Right atrium auricular region (tissue), 2 donors: ENCODE measurements at regions not wholly inside any gene's neighbourhood (a gene's known extent, or its start where the extent isn't known, plus 50 kb on each side); places are given as distances from the start of the nearest gene placed in this dataset.
"Not testable (repeated sequence)": the region's sequence is repeated elsewhere in the genome, so short reads cannot be mapped to it uniquely, and the experiment has no call there.

ENCODE experiments used
- DNase-seq: peaks from one replicate; pipeline ENCODE4 v3.0.0-alpha.2; 2019; ENCODE audit warnings: low spot score
- H3K27ac ChIP-seq, 2 donors: fragments of 200-600 bp; sonication (generic); 1 replicate in 1 of 2; 2 replicates in 1 of 2; pipeline ENCODE4 v1.5.1; 2016 to 2019
- H3K27me3 ChIP-seq, 2 donors: fragments of 200-600 bp; sonication (generic); one replicate each; pipeline versions ENCODE4 v1.5.1 to v1.6.0; 2017 to 2019
- H3K36me3 ChIP-seq: fragments of 200-600 bp; sonication (generic); one replicate; pipeline ENCODE4 v1.5.1; 2016
- H3K4me1 ChIP-seq, 2 donors: fragments of 200-600 bp; sonication (generic); one replicate each; pipeline versions ENCODE4 v1.5.1 to v1.6.0; 2017 to 2019
- H3K4me3 ChIP-seq, 2 donors: fragments of 200-600 bp; sonication (generic); 1 replicate in 1 of 2; 2 replicates in 1 of 2; pipeline ENCODE4 v1.5.1; 2017 to 2019; ENCODE audit warnings: mild to moderate bottlenecking in 1 of 2, moderate library complexity in 1 of 2
- H3K9me3 ChIP-seq, 2 donors: fragments of 200-600 bp; sonication (generic); one replicate each; pipeline ENCODE4 v1.5.1; 2019
- CTCF ChIP-seq, 2 donors: fragments of 200-600 bp; sonication (generic); IDR thresholded peaks; one replicate each; pipeline ENCODE4 v1.5.1; 2019; ENCODE audit warnings: antibody characterized with exemption in 2 of 2

- no peak for TF ChIP-seq CTCF (IDR thresholded peaks at IDR 0.05)
- Histone ChIP-seq H3K4me1 (no peaks in the 10 kb centered on the region), H3K27ac (no peak overlapping the region), H3K27me3 (no peaks in the 10 kb centered on the region), H3K36me3 (no peaks in the 10 kb centered on the region), H3K4me3 (no peak overlapping the region), H3K9me3 (no peaks in the 10 kb centered on the region)
- DNase-seq, result no peak
Measured at GRCh38 chr20:50333812-50334211, 143.2 kb downstream of the CEBPB start.

GRCh38 chr20:50334512-50334911 lies 143.9 kb downstream of the CEBPB start:
- not testable (repeated sequence) for H3K27ac ChIP-seq, H3K36me3 ChIP-seq, H3K4me1 ChIP-seq, DNase-seq, H3K9me3 ChIP-seq, H3K4me3 ChIP-seq, H3K27me3 ChIP-seq

- Histone ChIP-seq H3K9me3 (no peaks in the 10 kb centered on the region), H3K36me3 (no peaks in the 10 kb centered on the region), H3K27ac (no peak overlapping the region), H3K4me3 (no peak overlapping the region), H3K27me3 (no peaks in the 10 kb centered on the region), H3K4me1 (peaks cover 0 to 4% of the 10 kb centered on the region in 2 donors)
- no peak for TF ChIP-seq CTCF (IDR thresholded peaks at IDR 0.05)
- DNase-seq, result no peak
Measured at GRCh38 chr20:50335105-50335504, 144.5 kb downstream of the CEBPB start.

- no peak for TF ChIP-seq CTCF (IDR thresholded peaks at IDR 0.05)
- Histone ChIP-seq H3K27me3 (no peaks in the 10 kb centered on the region), H3K36me3 (no peaks in the 10 kb centered on the region), H3K4me3 (no peak overlapping the region), H3K27ac (no peak overlapping the region), H3K9me3 (no peaks in the 10 kb centered on the region), H3K4me1 (peaks cover 0 to 4% of the 10 kb centered on the region in 2 donors)
- DNase-seq, result no peak
Measured at GRCh38 chr20:50335866-50336265, 145.2 kb downstream of the CEBPB start.

- peaks cover 0 to 4% of the 10 kb centered on the region in 2 donors for H3K4me1 ChIP-seq
Measured at GRCh38 chr20:50336661-50337060, 146.0 kb downstream of the CEBPB start.

More at GRCh38 chr20:50336661-50337060, 146.0 kb downstream of the CEBPB start:
- TF ChIP-seq CTCF (IDR thresholded peaks at IDR 0.05), result no peak
- DNase-seq, result no peak
- Histone ChIP-seq H3K27me3 (no peaks in the 10 kb centered on the region), H3K36me3 (no peaks in the 10 kb centered on the region), H3K4me3 (no peak overlapping the region), H3K9me3 (no peaks in the 10 kb centered on the region), H3K27ac (no peak overlapping the region)
